ENCODE measurements at regions not wholly inside any gene's neighbourhood (a gene's known extent, or its start where the extent isn't known, plus 50 kb on each side); places are given as distances from the start of the nearest gene placed in this dataset.
A peak's percentile ranks its signal among the peaks of the same experiment; 100 is the strongest.

- DNase-seq = no peak
- H3K4me3 ChIP-seq (ENCODE audit: low read length) = no peak overlapping the region
- 89% methylated on average over 3 of the region's 4 CpGs for WGBS (ENCODE audit: insufficient coverage)
These were observed 210.2 kb downstream of the ARPP21 start for GRCh38 chr3:35849496-35849895.

GRCh38 chr3:35849963-35850362 lies 210.6 kb downstream of the ARPP21 start:
- WGBS (ENCODE audit: insufficient coverage) = no CpG with 5 or more reads among the region's 1 CpG

More at GRCh38 chr3:35849496-35849895, 210.2 kb downstream of the ARPP21 start:
- Histone ChIP-seq H3K4me1 (ENCODE audit: control insufficient read depth, insufficient read depth, low read length) (no peaks in the 10 kb centered on the region), H3K9me3 (replicated peaks; ENCODE audit: control insufficient read depth, low read depth, low read length) (no peaks in the 10 kb centered on the region), H3K27me3 (ENCODE audit: control insufficient read depth, insufficient read depth, low read length) (no peaks in the 10 kb centered on the region), H3K27ac (ENCODE audit: low read length) (no peak overlapping the region), H3K36me3 (ENCODE audit: control insufficient read depth, insufficient read depth, low read length) (no peaks in the 10 kb centered on the region)

DNA sequence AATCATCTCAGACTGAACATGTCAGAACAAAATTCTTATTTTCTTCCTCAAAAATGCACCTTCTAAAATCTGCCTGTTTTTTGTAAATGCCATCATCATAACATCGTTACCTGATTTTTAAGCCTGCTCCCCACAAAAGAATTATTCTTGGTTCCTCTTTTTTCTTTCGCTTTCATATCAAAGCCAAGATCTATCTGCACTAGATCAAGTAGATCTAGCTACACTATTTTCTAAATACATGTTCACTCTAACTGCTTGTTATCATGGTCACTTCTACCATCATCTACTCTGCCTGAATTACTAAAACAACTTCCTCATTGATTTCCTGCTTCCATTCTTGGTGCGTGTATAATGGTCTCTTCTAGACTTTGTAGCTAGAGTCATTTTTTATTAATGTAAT lies 217.7 kb downstream of the ARPP21 start:
- no peak overlapping the region for H3K27ac ChIP-seq (ENCODE audit: low read length)
- no peaks in the 10 kb centered on the region for H3K27me3 ChIP-seq (ENCODE audit: control insufficient read depth, insufficient read depth, low read length)
- H3K4me3 ChIP-seq (ENCODE audit: low read length) = no peak overlapping the region
- 100% methylated on average over 1 of the region's 3 CpGs for WGBS (ENCODE audit: insufficient coverage)
- H3K36me3 ChIP-seq (ENCODE audit: control insufficient read depth, insufficient read depth, low read length) = no peaks in the 10 kb centered on the region
- DNase-seq = no peak
- H3K4me1 ChIP-seq (ENCODE audit: control insufficient read depth, insufficient read depth, low read length) = no peaks in the 10 kb centered on the region
- no peaks in the 10 kb centered on the region for H3K9me3 ChIP-seq (replicated peaks; ENCODE audit: control insufficient read depth, low read depth, low read length)

More at GRCh38 chr3:35849963-35850362, 210.6 kb downstream of the ARPP21 start:
- no peak overlapping the region for H3K4me3 ChIP-seq (ENCODE audit: low read length)
- no peak overlapping the region for H3K27ac ChIP-seq (ENCODE audit: low read length)
- no peaks in the 10 kb centered on the region for H3K27me3 ChIP-seq (ENCODE audit: control insufficient read depth, insufficient read depth, low read length)
- DNase-seq = no peak
- no peaks in the 10 kb centered on the region for H3K4me1 ChIP-seq (ENCODE audit: control insufficient read depth, insufficient read depth, low read length)
- no peaks in the 10 kb centered on the region for H3K9me3 ChIP-seq (replicated peaks; ENCODE audit: control insufficient read depth, low read depth, low read length)
- no peaks in the 10 kb centered on the region for H3K36me3 ChIP-seq (ENCODE audit: control insufficient read depth, insufficient read depth, low read length)

- no peak overlapping the region for H3K27ac ChIP-seq (ENCODE audit: low read length)
- H3K4me1 ChIP-seq (ENCODE audit: control insufficient read depth, insufficient read depth, low read length) = no peaks in the 10 kb centered on the region
- no peaks in the 10 kb centered on the region for H3K9me3 ChIP-seq (replicated peaks; ENCODE audit: control insufficient read depth, low read depth, low read length)
- no peak overlapping the region for H3K4me3 ChIP-seq (ENCODE audit: low read length)
- no peaks in the 10 kb centered on the region for H3K36me3 ChIP-seq (ENCODE audit: control insufficient read depth, insufficient read depth, low read length)
- no peak for DNase-seq
- WGBS (ENCODE audit: insufficient coverage) = 100% methylated on average over 1 of the region's 4 CpGs
- H3K27me3 ChIP-seq (ENCODE audit: control insufficient read depth, insufficient read depth, low read length) = no peaks in the 10 kb centered on the region
These were observed 222.7 kb downstream of the ARPP21 start for GRCh38 chr3:35862057-35862456.

DNA sequence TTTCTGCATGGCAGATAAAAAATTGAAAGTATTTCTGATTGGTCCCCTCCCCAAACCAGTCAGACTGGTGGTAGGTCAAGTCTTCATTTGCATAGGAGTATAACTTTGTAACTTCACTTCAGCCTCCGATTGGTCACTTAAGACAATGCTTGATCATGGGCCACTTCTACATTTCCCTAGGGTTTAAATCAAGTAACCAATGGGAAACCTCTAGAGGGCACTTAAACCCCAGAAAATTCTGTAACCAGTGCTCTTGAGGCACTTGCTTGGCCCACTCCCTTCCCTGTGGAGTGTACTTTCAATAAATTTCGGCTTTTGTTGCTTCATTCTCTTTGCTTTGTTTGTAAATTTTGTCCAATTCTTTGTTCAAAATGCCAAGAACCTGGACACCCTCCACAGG lies 225.5 kb downstream of the ARPP21 start:
- no peak for DNase-seq
- Histone ChIP-seq H3K27me3 (ENCODE audit: control insufficient read depth, insufficient read depth, low read length) (no peaks in the 10 kb centered on the region), H3K4me3 (ENCODE audit: low read length) (no peak overlapping the region), H3K4me1 (ENCODE audit: control insufficient read depth, insufficient read depth, low read length) (no peaks in the 10 kb centered on the region), H3K27ac (ENCODE audit: low read length) (no peak overlapping the region), H3K36me3 (ENCODE audit: control insufficient read depth, insufficient read depth, low read length) (no peaks in the 10 kb centered on the region), H3K9me3 (replicated peaks; ENCODE audit: control insufficient read depth, low read depth, low read length) (no peaks in the 10 kb centered on the region)
- 100% methylated on average over 1 of the region's 2 CpGs for WGBS (ENCODE audit: insufficient coverage)

DNA sequence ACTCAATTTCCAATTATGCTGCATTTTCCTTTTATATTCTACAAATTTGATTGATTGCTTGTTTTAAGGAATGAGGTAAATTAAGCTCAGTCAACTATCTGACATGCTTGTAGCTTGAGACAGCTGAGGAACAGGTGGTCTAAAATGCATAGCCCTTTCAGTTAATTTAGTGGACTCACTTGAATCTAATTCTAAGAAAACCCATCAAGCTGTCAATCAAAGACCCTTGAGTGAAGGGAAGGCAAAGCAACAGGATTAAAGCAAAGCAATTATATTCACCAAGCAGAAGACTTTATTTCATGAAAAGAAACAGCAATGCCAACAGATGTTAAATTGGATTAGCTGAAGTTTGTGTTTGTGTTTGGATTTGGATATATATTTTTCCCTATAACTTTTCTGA lies 228.5 kb downstream of the ARPP21 start:
- no peak overlapping the region for H3K4me3 ChIP-seq (ENCODE audit: low read length)
- H3K9me3 ChIP-seq (replicated peaks; ENCODE audit: control insufficient read depth, low read depth, low read length) = no peaks in the 10 kb centered on the region
- no peaks in the 10 kb centered on the region for H3K36me3 ChIP-seq (ENCODE audit: control insufficient read depth, insufficient read depth, low read length)
- no peaks in the 10 kb centered on the region for H3K27me3 ChIP-seq (ENCODE audit: control insufficient read depth, insufficient read depth, low read length)
- no peak for DNase-seq
- H3K4me1 ChIP-seq (ENCODE audit: control insufficient read depth, insufficient read depth, low read length) = peaks cover 2% of the 10 kb centered on the region
- no peak overlapping the region for H3K27ac ChIP-seq (ENCODE audit: low read length)

- H3K9me3 ChIP-seq (replicated peaks; ENCODE audit: control insufficient read depth, low read depth, low read length) = no peaks in the 10 kb centered on the region
- H3K27ac ChIP-seq (ENCODE audit: low read length) = no peak overlapping the region
- H3K4me3 ChIP-seq (ENCODE audit: low read length) = no peak overlapping the region
- 55% methylated on average over 2 of the region's 4 CpGs for WGBS (ENCODE audit: insufficient coverage)
- peak; percentile 2 for DNase-seq
- H3K27me3 ChIP-seq (ENCODE audit: control insufficient read depth, insufficient read depth, low read length) = no peaks in the 10 kb centered on the region
- no peaks in the 10 kb centered on the region for H3K36me3 ChIP-seq (ENCODE audit: control insufficient read depth, insufficient read depth, low read length)
- H3K4me1 ChIP-seq (ENCODE audit: control insufficient read depth, insufficient read depth, low read length) = peaks cover 2% of the 10 kb centered on the region
These were observed 231.7 kb downstream of the ARPP21 start for GRCh38 chr3:35871009-35871408.

- Histone ChIP-seq H3K4me3 (ENCODE audit: low read length) (no peak overlapping the region), H3K9me3 (replicated peaks; ENCODE audit: control insufficient read depth, low read depth, low read length) (peaks cover 4% of the 10 kb centered on the region), H3K27me3 (ENCODE audit: control insufficient read depth, insufficient read depth, low read length) (no peaks in the 10 kb centered on the region), H3K36me3 (ENCODE audit: control insufficient read depth, insufficient read depth, low read length) (no peaks in the 10 kb centered on the region), H3K4me1 (ENCODE audit: control insufficient read depth, insufficient read depth, low read length) (no peaks in the 10 kb centered on the region), H3K27ac (ENCODE audit: low read length) (no peak overlapping the region)
- DNase-seq = no peak
- WGBS (ENCODE audit: insufficient coverage) = no CpG with 5 or more reads among the region's 1 CpG
These were observed 244.6 kb downstream of the ARPP21 start for GRCh38 chr3:35883929-35884328.

DNA sequence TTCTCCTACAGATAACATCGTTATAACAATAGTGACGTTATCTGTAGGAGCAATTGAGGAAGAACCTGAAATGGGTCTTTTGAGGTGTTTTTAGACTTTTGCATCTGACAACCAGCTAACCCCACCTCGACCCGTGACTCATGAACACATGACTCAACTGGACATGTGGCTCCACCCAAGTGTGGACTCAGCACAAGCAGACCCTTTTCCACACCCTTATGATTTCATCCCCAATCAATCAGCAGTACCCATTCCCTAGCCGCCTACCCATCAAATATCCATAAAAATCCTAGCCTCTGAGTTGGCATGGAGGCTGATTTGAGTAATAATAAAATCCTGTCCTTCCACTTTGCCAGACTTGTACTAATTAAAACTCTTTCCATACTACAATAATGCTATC lies 255.4 kb downstream of the ARPP21 start:
- Histone ChIP-seq H3K4me3 (ENCODE audit: low read length) (no peak overlapping the region), H3K27ac (ENCODE audit: low read length) (no peak overlapping the region), H3K9me3 (replicated peaks; ENCODE audit: control insufficient read depth, low read depth, low read length) (no peaks in the 10 kb centered on the region), H3K4me1 (ENCODE audit: control insufficient read depth, insufficient read depth, low read length) (no peaks in the 10 kb centered on the region), H3K36me3 (ENCODE audit: control insufficient read depth, insufficient read depth, low read length) (no peaks in the 10 kb centered on the region), H3K27me3 (ENCODE audit: control insufficient read depth, insufficient read depth, low read length) (no peaks in the 10 kb centered on the region)
- WGBS (ENCODE audit: insufficient coverage) = 60% methylated on average over 1 of the region's 5 CpGs
- no peak for DNase-seq

GRCh38 chr3:35899245-35899644 lies 259.9 kb downstream of the ARPP21 start:
- H3K36me3 ChIP-seq (ENCODE audit: control insufficient read depth, insufficient read depth, low read length) = no peaks in the 10 kb centered on the region
- H3K27ac ChIP-seq (ENCODE audit: low read length) = no peak overlapping the region
- DNase-seq = no peak
- H3K4me1 ChIP-seq (ENCODE audit: control insufficient read depth, insufficient read depth, low read length) = no peaks in the 10 kb centered on the region
- no peaks in the 10 kb centered on the region for H3K27me3 ChIP-seq (ENCODE audit: control insufficient read depth, insufficient read depth, low read length)
- H3K4me3 ChIP-seq (ENCODE audit: low read length) = no peak overlapping the region
- no peaks in the 10 kb centered on the region for H3K9me3 ChIP-seq (replicated peaks; ENCODE audit: control insufficient read depth, low read depth, low read length)

GRCh38 chr3:35900079-35900478 lies 260.8 kb downstream of the ARPP21 start:
- H3K4me3 ChIP-seq (ENCODE audit: low read length) = no peak overlapping the region
- no peak overlapping the region for H3K27ac ChIP-seq (ENCODE audit: low read length)
- no peaks in the 10 kb centered on the region for H3K9me3 ChIP-seq (replicated peaks; ENCODE audit: control insufficient read depth, low read depth, low read length)
- no peaks in the 10 kb centered on the region for H3K36me3 ChIP-seq (ENCODE audit: control insufficient read depth, insufficient read depth, low read length)
- WGBS (ENCODE audit: insufficient coverage) = 80% methylated on average over 1 of the region's 3 CpGs
- H3K27me3 ChIP-seq (ENCODE audit: control insufficient read depth, insufficient read depth, low read length) = no peaks in the 10 kb centered on the region
- DNase-seq = no peak
- H3K4me1 ChIP-seq (ENCODE audit: control insufficient read depth, insufficient read depth, low read length) = no peaks in the 10 kb centered on the region

All from muscle of leg (tissue), 3 donors.